Ovary (tissue), 7 donors: ENCODE measurements at regions not wholly inside any gene's neighbourhood (a gene's known extent, or its start where the extent isn't known, plus 50 kb on each side); places are given as distances from the start of the nearest gene placed in this dataset.

Source experiments
- DNase-seq, 5 donors: peaks; one replicate each; pipeline ENCODE4 v3.0.0-alpha.2; 2019 to 2020
- H3K27ac ChIP-seq, 2 donors: fragments of 200-600 bp; one replicate each; pipeline versions ENCODE4 v1.5.1 to v1.8.0; 2019 to 2022
- H3K27me3 ChIP-seq: fragments of 200-600 bp; one replicate; pipeline ENCODE4 v1.8.0; 2022
- H3K36me3 ChIP-seq: fragments of 200-600 bp; sonication (generic); one replicate; pipeline ENCODE4 v1.5.1; 2019
- H3K4me1 ChIP-seq: one replicate; pipeline ENCODE4 v1.8.1; 2013; ENCODE audit warnings: mild to moderate bottlenecking, moderate library complexity; ENCODE audit not compliant: insufficient read depth
- H3K4me3 ChIP-seq: fragments of 200-600 bp; sonication (generic); one replicate; pipeline ENCODE4 v1.5.1; 2017
- H3K9me3 ChIP-seq, 2 donors: fragments of 200-600 bp in 1 of 2; sonication (generic) in 1 of 2; one replicate each; pipeline versions ENCODE4 v1.5.1 to v1.8.1; 2013 to 2019; ENCODE audit warnings: mild to moderate bottlenecking in 1 of 2, moderate library complexity in 1 of 2
- EP300 ChIP-seq: sonication (generic); formaldehyde crosslinking; IDR thresholded peaks from one replicate; pipeline ENCODE4 v1.6.1; 2017; ENCODE audit warnings: antibody characterized with exemption
- POLR2A ChIP-seq: fragments of 450-650 bp; IDR thresholded peaks from one replicate; pipeline ENCODE4 v1.6.1; 2017; ENCODE audit warnings: antibody characterized with exemption, mild to moderate bottlenecking, moderate library complexity
- WGBS, 3 donors: extraction: QIAGEN DNeasy Blood & Tissue Kit in 1 of 3; methylation state at CpG; one replicate each; pipeline versions ENCODE4 v1.1.5 to v1.1.7; 2013 to 2017; 5-methylcytosine and 5-hydroxymethylcytosine counted together
- intact Hi-C, 4 donors: fragments of 100-400 bp; cut with DNase I; formaldehyde crosslinking; loops; one replicate each; pipeline versions ENCODE4 v1.11.0 to v1.15.1; 2022 to 2023
- TF ChIP-seq, protein P1 (sequence below), 3 donors: fragments of 450-650 bp in 2 of 3; fragments of 200-600 bp in 1 of 3; IDR thresholded peaks; one replicate each; pipeline versions ENCODE4 v1.5.1 to v1.8.0; 2016 to 2022; ENCODE audit warnings: antibody characterized with exemption in 3 of 3, mild to moderate bottlenecking in 1 of 3
- donor health status: DM: no; HTN: no; CAD: no; lungs with moderate emphysema.
- donor health status: DM: no; HTN: no; CAD: no.
- donor health status: Bipolar disorder and iron deficiency.
- donor health status: DM: no; HTN: no; CAD: no.
- donor health status: DM: yes; HTN: yes; CAD: no.

DNA sequence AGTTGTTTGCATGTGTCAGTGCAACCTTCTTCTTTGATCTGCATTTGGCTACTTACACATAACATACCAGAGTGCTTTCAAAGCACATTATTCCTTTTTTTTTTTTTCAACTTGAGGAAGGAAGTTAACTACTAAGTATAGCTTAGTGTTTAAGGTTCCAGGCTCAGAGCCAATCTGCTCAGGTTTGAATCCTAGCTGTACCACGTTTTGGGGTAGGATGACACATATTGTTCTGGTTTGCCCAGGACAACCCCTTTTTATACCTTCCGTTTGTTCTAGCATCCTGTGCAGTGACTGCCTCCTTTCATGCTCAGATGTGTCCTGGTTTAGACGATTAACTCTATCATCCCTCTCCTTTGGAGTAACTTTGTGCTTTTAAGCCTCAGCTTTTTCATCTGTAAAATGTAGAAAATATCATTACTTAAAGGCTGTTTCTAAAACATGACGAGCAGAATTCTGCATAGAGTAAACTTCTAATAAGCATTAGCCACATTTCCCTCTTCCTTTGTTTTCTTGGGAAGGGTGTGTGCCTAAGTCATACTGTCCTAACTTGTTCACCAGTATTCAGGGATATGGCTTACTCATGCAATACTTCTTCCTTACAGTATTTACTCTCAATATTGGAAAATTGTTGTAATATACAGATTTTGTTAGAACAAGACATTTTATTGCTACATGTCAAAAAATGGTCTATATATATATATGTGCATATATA lies 281.3 kb downstream of the C4orf33 start:
- no peak for DNase-seq

DNA sequence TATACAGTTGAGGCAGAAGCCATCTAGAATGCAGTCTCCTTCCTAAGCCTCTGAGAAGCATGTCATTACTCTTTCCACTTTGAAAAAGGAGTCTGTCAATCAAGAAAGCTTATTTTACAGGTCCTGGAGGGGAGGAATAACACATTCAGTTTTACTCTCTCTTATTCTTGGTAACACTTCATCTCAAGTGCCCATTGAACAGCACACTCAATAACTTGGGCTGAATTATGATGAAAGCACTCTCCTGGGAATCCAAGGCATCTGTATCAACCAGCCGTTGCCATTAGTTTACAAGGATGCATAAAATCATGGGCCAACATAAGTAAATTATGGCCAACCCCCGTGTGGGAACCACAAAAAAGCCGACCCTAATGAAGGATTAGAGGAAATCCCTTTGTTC lies 282.4 kb downstream of the C4orf33 start:
- H3K9me3 ChIP-seq: no peaks in the 10 kb centered on the region
- 49 to 58% (median 52%) methylated on average over 3 of the region's 3 CpGs for WGBS, 3 donors
- no peaks in the 10 kb centered on the region for H3K27me3 ChIP-seq
- H3K4me1 ChIP-seq: no peaks in the 10 kb centered on the region
- DNase-seq: no peak
- no peak overlapping the region for H3K27ac ChIP-seq
- no peak overlapping the region for H3K4me3 ChIP-seq
- intact Hi-C loops: no loop called here
- no peak for TF ChIP-seq EP300
- TF ChIP-seq, protein P1, sequence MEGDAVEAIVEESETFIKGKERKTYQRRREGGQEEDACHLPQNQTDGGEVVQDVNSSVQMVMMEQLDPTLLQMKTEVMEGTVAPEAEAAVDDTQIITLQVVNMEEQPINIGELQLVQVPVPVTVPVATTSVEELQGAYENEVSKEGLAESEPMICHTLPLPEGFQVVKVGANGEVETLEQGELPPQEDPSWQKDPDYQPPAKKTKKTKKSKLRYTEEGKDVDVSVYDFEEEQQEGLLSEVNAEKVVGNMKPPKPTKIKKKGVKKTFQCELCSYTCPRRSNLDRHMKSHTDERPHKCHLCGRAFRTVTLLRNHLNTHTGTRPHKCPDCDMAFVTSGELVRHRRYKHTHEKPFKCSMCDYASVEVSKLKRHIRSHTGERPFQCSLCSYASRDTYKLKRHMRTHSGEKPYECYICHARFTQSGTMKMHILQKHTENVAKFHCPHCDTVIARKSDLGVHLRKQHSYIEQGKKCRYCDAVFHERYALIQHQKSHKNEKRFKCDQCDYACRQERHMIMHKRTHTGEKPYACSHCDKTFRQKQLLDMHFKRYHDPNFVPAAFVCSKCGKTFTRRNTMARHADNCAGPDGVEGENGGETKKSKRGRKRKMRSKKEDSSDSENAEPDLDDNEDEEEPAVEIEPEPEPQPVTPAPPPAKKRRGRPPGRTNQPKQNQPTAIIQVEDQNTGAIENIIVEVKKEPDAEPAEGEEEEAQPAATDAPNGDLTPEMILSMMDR (IDR thresholded peaks at IDR 0.05): no peak
- no peak for TF ChIP-seq POLR2A
- no peaks in the 10 kb centered on the region for H3K36me3 ChIP-seq

More for the DNA sequence above, 281.3 kb downstream of the C4orf33 start:
- no peak overlapping the region for H3K27ac ChIP-seq
- TF ChIP-seq, protein P1 (IDR thresholded peaks at IDR 0.05): no peak
- TF ChIP-seq EP300: no peak
- TF ChIP-seq POLR2A: no peak
- no peaks in the 10 kb centered on the region for H3K36me3 ChIP-seq
- WGBS, 3 donors: 24 to 42% (median 27%) methylated on average over 4 of the region's 4 CpGs
- H3K4me1 ChIP-seq: no peaks in the 10 kb centered on the region
- H3K27me3 ChIP-seq: no peaks in the 10 kb centered on the region
- intact Hi-C loops: no loop called here
- no peak overlapping the region for H3K4me3 ChIP-seq
- H3K9me3 ChIP-seq: no peaks in the 10 kb centered on the region

DNA sequence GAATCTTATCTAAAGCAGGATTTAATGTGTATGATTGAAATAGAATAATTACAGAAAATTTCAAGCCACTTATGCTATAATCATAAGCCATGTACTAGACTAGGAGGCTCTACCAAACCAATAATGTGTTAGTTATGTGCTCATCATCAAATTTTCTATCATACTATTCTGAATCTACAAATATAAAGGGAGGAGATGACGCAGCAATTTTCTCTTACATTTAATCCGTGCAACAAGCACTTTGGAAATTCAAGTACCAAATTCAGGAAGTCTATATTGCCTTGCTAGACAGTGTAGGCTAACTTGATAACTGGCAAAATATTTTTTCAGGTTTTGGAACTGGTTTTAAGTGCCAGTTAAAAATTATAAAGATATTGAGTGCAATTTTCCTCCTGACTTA lies 283.5 kb downstream of the C4orf33 start:
- H3K36me3 ChIP-seq: no peaks in the 10 kb centered on the region
- TF ChIP-seq, protein P1 (IDR thresholded peaks at IDR 0.05): no peak
- TF ChIP-seq EP300 (no peak), POLR2A (no peak)
- H3K9me3 ChIP-seq: no peaks in the 10 kb centered on the region
- no peak overlapping the region for H3K27ac ChIP-seq
- WGBS, 3 donors: 87 to 91% (median 87%) methylated on average over 2 of the region's 2 CpGs
- H3K4me1 ChIP-seq: no peaks in the 10 kb centered on the region
- H3K27me3 ChIP-seq: no peaks in the 10 kb centered on the region
- DNase-seq: no peak
- intact Hi-C loops: no loop called here
- no peak overlapping the region for H3K4me3 ChIP-seq

DNA sequence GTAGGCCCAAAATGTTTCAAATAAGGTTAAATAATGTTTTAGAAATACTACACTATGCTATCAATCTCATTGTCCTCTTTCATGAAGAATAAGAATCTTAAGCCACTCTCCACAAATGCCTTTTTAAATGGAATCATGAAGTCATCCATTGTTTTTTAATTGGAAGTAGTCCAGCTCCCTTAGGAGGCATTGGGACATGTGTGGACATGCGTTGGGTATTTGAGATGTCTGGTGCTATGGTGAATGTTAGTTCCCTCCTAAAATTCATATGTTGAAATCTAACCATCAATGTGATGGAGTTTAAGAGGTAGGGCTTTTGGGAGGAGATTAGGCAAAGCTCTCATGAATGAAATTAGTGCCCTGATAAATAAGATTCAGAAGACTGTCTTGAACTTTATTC lies 289.0 kb downstream of the C4orf33 start:
- intact Hi-C loops: no loop called here
- Histone ChIP-seq H3K36me3 (no peaks in the 10 kb centered on the region), H3K4me3 (no peak overlapping the region), H3K9me3 (no peaks in the 10 kb centered on the region), H3K27ac (no peak overlapping the region), H3K27me3 (no peaks in the 10 kb centered on the region), H3K4me1 (no peaks in the 10 kb centered on the region)
- no peak for DNase-seq
- no peak for TF ChIP-seq EP300
- WGBS, 3 donors: 87 to 92% (median 90%) methylated on average over 1 of the region's 1 CpG

DNA sequence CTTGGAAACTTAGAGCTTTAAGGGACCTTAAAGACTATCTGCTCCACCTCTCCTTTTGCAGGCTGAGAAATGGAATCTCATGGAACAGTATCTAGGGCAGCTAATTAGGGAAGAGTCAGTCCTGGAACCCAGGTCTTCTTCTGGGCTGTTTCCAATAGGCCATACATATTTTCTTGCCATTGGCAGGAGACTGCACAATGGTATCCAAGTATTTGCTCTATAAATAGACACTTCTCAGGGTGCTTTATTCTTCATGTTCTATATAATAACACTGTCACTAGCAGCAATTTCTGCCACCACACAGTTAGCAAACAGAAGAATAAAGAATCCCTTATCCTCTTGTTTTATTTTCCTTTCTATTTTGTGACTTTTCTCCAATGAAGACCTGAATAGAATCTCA lies 291.7 kb downstream of the C4orf33 start:
- intact Hi-C loops: no loop called here
- Histone ChIP-seq H3K36me3 (no peaks in the 10 kb centered on the region), H3K27ac (no peak overlapping the region), H3K4me1 (no peaks in the 10 kb centered on the region), H3K9me3 (no peaks in the 10 kb centered on the region), H3K27me3 (no peaks in the 10 kb centered on the region), H3K4me3 (no peak overlapping the region)
- DNase-seq: no peak
- TF ChIP-seq POLR2A: no peak
- TF ChIP-seq, protein P1 (IDR thresholded peaks at IDR 0.05): no peak
- TF ChIP-seq EP300: no peak
